Posterior cingulate gyrus (tissue), 11 donors: ENCODE measurements at regions not wholly inside any gene's neighbourhood (a gene's known extent, or its start where the extent isn't known, plus 50 kb on each side); places are given as distances from the start of the nearest gene placed in this dataset.

Experiments
- DNase-seq, 10 donors: peaks; one replicate each; pipeline versions ENCODE4 v3.0.0 to v3.0.0-alpha.2; 2020 to 2021; ENCODE audit warnings: mixed read lengths in 3 of 10
- intact Hi-C: fragments of 100-400 bp; cut with DNase I; formaldehyde crosslinking; loops from one replicate; pipeline ENCODE4 v1.15.1; 2023

DNA sequence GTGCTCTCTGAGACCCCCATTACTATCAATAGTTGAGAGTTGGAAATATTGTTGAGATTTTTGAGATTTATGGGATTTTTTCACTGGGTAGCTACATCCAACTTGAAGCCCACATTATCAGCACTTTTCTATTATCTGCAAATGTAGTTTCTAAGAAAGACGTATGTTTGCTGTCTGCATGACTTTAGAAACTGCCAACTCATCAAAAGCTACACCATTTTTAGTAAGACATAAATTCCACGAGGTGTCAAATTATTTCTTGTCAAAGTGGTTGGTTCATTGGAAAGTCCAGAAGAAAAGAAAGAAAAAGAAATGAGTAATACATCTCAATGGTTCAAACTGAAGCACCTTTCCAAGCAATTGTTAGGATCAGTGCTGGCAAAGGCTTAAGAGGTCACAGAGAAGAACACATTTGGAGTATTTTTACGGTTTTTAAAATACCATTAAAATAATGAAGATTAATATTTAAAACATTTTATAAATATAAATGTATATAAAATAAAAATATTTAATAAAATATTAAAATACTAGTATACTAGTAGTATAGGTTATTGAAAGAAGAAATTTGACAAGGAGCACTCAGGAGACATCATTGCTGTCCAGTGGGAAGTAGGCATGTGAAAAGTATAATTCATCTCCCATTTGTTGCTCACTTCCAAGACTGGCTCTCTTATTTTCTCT, 463.5 kb downstream of the TAFA4 start:
- no peak for DNase-seq
- intact Hi-C loops, result no loop called here

DNA sequence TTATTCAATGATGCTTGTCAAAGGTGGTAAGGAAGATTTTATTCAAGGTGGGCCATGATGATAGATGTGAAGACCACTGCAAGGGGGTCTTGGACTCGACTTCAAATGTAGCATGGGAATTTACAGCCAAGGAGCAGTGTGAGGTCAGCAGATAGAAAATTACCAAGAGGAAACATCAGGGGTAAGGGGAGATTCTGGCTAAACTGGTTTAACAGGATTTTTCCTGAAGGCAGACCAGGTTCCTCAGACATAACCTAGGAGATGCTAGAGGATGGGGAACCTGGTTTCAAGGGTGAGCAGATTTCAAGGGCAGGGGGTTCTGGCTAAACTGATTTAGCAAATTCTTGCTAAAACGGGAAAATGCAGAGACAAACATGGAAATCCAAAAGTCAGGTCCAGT, 464.9 kb downstream of the TAFA4 start:
- intact Hi-C loops, result no loop called here
- DNase-seq, result no peak

DNA sequence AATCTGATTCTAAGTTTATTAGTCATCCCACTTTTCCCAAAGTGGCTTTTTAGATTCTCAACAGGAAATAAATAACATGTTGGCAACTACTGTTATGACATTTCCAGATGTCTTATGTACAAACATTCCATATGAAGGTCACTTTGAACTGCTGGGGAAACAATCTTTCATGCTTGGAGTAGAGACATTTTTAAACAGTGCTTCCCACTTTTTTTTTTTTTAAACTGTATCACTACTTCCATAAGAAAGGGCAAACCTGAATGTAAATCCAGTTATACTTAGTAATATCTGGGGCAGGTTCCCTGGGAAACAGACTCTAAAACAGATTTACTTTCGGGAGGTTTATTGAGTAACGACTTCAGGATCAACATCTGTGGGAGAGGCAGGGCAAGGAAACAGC, 473.8 kb downstream of the TAFA4 start:
- intact Hi-C loops, result no loop called here
- no peak for DNase-seq

DNA sequence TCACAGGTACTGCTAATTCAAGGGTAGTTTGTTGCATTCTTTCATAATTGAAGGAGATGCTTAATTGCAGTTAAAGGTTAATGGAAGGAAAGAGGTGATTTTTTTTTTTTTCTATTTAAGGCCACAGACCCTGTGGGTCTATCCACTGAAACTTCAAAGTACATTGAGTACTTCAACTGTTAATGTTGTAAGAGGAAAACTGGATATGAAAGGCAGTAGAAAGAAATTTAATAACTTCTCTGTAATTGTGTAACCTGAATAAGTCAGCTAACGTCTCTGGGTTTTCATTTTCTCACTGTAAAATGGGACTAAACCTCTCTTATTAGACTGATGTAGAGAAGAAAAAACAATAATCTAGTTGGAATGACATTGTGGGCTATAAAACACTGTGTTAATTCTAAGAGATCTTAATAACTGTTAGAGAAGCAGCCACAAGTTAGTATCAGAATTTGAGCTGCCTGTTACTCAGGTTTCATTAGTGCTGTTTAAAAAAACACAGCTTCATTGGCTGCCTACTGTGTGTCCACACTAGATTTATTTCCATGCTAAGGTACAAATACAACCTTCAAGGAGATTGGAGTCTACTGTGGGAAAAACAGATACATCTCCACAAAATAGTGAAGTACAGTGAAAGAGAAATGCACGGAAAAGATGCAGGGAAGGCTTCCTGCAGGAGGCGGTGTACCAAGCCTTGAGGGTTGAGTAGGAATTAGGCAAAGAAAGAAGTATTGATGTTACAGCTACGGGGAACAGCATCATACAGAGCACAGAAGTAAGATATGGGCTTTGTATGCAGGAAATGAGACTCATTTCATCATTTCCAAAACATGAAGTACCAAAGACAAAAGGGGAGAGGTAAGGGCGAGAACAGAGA, 483.6 kb downstream of the TAFA4 start:
- DNase-seq, result no peak

DNA sequence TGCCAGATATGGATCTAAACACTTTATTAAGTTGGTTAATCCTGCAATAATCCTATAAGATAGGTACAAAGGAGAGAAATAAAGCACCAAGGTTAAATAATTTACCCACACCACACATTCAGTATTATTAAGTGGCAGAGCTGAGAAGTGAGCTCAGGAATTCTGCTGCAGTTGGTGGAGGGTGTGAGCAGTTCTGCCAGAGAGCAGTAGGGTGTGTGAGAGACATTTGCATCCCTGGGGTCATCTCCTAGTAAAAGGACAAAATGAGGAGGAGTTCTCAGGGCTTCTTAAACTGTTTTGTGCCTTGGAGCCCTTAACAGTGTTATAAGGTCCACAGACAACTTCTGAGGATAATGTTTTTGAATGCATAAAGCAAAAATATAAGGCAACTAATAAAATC, 484.5 kb downstream of the TAFA4 start:
- intact Hi-C loops, result no loop called here
- no peak for DNase-seq

More for the DNA sequence above, 483.6 kb downstream of the TAFA4 start:
- intact Hi-C loops, result no loop called here

DNA sequence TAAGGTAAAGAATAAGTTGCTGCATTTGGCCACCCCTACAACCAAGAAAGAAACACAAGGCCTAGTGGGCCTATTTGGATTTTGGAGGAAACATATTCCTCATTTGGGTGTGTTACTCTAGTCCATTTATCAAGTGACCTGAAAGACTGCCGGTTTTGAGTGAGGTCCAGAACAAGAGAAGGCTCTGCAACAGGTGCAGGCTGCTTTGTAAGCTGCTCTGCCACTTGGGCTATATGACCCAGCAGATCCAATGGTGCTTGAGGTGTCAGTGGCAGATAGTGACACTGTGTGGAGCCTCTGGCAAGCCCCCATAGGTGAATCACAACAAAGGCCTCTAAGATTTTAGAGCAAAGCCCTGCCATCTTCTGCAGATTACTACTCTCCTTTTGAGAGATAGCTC, 491.3 kb downstream of the TAFA4 start:
- no peak for DNase-seq
- intact Hi-C loops, result no loop called here

DNA sequence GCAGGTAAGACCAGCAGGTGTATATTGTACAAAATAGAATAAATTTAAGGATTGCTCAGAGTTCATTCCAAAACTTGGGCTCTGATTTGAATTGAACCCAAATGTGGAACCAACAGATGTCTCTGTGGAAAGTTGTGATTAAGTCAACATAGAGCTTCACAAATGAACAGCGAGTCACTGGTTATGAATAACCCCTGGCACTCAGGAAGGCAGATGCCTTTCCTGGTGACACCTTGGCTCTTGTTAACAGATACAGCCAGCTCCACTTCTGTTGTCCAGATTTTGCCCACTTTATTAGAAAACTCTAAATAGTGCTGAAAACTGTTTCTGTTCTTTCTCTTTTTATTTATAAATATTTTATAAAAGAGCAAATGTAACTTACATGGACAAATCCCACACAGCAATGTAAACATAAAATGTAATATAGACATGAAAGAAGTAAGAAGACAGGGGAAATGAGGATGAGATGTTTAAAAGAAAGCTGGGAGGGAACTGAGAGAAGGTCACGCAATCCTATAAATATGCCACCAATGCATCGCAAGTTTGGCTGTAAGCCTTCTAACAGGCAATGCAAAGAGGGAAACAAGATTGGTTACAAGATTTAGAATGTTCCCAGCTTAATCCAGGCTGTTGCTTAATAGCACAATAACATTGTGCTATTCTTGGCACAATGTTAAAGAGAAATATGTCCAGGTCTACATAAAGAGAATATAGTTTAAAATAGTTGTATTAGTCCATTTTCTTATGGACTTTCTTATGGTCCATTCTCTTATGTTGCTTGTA, 495.5 kb downstream of the TAFA4 start:
- intact Hi-C loops, result no loop called here
- DNase-seq, result no peak

DNA sequence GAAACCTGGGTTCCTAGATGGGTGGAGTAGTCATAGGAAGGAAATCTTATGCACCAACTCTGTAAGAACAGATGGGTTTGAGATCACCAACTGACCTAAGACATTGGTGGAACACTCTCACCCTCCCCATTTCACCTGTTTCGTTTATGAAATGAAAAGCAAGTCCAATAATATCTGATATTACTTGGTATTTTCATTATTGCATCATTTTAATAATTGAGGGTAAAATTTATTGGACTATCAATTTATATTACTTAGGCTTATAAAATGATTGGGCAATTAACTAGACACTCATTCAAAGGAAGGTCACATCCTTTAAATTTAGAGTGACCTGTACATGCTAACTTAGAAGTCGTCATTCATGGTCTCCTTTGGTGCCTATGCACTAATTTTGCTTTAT, 503.9 kb downstream of the TAFA4 start:
- no peak for DNase-seq
- intact Hi-C loops, result no loop called here

DNA sequence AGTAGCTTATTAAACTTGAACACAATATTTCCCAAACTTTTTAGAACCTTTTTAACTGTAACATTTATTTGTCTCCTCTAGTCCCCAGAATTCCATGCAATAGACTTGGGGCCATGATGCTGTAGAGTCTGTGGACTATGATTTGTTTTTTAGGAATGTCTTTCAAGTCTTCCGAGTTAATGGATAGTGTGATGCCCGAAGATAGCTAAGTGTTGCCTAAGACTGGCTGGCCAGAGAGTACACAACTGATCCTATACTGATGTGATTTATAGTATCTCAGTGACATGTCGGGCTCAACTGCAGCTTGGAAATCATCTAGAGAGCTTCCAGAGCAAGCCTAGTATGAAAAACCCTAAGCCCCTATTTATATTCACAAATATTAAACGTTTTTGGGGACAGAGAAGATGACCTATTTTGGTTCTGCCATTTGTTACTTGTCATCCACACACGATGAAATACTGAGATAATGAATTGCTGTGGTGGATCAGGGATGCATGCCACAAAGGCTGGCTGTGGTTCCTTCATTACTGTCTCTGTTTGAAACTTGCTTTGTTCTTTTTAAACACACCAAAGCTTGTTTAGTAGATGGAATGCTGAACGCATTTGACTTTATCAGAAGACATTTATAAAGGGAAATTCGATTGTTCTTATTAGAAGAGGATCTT, 507.4 kb downstream of the TAFA4 start:
- intact Hi-C loops, result no loop called here

DNA sequence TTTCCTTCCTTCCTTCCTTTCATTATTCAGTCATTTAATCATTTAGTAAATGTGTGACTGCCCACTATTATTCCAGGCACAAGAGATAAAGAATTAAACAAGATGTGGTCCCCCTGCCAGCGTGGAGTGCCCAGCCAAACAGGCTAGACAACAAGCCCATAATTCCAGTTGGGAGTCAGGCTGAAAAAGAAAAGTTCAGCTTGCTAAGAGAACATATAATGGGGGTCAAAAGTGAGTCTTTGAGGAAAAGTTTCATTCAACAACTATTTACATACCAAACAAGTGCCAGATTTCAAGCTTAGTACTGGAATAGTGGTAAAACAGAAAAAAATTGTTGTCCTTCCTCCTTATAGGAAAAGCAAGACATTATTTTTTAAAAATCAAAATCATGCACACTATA, 523.7 kb downstream of the TAFA4 start:
- intact Hi-C loops, result no loop called here
- DNase-seq, result no peak

More for the DNA sequence above, 507.4 kb downstream of the TAFA4 start:
- DNase-seq, result no peak

DNA sequence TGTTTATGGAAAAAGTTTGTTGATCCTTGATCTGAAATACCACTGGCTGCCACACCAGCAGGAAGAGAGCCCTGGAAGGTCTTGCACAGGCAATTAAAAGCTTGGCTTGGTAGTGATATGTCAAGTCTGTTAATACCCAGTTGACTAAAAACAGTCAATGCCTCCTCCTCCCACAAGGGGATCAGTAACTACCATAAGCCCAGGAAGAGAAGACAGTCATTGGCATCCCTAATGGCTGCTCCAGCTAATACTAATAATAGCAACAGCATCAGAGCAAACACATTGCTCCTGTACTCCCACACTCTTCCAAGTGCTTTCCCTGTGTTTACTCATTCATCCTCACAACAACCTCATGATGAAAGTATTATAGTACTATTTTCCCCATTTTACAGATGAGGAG, 528.6 kb downstream of the TAFA4 start:
- no peak for DNase-seq
- intact Hi-C loops, result no loop called here

DNA sequence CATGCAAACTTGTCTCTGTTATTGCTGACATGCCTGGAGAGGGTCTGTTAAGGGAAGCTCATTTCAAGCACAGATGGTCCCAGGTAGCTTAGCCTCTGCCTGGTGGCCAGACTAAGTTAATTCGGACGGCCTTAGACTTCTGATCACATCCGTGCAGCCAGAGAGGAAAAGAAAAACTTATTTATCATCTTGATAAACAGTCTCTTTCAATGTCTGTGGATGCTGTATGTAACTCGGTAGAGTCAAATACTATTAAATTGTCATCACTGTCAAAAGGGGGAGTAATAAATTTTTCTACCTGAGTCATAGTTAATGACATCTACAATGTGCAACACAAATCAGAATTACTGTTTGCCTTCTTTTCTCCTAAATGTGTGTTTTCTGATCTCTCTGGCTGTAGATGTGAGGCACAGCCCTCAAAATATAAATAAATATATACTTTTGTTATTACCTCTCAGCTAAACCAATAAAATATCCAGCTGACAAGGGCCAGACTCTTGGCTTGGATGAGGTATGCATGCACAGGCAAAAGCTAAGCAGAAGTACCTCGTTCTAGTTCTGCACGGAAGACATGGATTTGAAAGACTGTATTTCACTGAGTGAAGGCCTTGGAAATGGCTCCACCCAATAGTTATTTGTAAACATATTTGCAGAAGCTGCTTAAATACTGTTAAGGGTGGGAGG, 530.0 kb downstream of the TAFA4 start:
- intact Hi-C loops, result no loop called here
- no peak for DNase-seq

DNA sequence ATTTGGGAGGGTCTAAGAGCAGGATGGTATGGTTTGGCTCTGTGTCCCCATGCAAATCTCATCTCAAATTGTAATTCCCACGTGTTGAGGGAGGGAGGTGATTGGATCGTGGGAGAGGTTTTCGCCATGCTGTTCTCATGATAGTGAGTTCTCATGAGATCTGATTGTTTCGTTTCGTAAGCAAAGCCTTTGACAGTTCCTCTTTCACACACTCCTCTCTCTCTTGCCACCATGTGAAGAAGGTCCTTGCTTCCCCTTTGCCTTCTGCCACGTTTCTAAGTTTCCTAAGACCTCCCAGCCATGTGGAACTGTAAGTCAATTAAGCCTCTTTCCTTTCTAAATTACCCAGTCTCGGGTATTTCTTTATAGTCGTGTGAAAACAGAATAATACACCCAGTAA, 553.7 kb downstream of the TAFA4 start:
- intact Hi-C loops, result no loop called here

DNA sequence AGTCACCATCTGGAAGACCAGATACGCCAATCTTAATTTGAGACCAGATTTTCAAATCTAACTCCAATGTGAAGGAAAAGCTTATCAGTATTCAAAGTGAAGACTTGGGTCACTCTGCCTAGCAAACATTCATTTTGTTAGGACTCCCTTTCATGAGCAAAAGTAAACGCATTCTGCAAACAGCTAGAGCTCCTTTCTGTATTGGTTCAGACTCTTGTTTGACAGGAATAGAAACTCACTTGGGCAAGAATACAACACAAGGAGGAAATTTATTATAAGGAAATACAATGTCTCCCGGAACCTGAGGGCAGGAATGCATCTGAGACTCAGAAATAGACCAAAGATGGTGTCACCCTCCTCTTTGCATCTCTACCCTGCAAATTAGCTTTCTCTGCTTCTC, 558.6 kb downstream of the TAFA4 start:
- no peak for DNase-seq
- intact Hi-C loops, result no loop called here

More for the DNA sequence above, 553.7 kb downstream of the TAFA4 start:
- no peak for DNase-seq

DNA sequence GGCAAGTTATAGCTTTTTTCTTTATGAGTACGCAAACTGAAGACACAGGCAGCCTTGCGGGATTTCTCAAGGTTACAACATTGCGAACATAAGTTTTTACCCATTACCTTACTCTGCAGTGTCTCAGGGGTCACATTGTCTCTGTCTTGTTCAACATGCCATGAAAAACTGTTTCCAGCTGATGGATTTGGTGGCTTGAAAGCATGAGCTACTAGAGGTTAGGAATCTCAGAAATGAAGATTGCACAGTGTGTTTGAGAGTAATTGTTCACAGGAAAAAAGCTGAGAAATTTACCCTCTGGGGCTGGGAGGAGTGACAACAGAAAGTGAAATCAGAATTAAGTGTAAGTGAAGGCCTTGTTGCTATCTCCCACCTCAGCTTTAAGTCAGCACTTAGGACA, 568.6 kb downstream of the TAFA4 start:
- no peak for DNase-seq
- intact Hi-C loops, result no loop called here

DNA sequence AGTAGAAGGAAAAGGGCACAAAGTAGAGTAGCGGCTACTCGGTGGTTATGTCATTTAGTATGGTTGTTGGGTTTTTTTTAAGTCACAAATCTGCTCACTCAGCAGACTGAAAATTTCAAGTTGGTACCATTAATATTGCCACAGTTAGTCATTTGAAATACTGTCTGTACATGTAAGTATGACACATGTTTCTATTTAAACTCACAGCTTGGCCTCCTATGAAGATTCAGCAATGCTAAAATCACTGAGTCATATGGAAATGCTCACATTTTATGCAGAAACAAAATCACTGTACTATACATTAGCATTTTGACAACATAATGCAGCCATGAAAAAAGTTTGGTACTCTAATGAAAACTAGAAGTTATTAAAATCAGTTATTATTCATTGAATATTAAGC, 571.9 kb downstream of the TAFA4 start:
- intact Hi-C loops, result no loop called here
- no peak for DNase-seq

DNA sequence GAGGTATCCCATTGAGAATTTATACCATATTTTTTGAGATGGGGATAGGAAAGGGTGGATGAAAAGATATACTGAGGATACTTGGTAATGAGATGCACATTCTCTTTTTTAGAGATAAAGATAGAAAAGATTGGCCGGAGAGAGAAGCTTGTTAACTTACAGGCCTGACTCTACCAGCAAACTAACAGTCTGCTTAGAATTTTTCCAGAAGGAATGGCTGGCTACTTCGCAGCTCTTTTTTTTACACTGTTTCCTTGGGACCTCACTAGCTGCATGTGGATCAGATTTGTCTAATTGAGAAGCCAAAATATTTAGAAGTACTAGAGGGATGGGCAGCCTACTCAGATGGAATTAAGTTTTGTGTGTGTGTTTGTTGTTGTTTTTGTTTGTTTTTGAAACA, 586.6 kb downstream of the TAFA4 start:
- DNase-seq, result no peak
- intact Hi-C loops, result no loop called here

DNA sequence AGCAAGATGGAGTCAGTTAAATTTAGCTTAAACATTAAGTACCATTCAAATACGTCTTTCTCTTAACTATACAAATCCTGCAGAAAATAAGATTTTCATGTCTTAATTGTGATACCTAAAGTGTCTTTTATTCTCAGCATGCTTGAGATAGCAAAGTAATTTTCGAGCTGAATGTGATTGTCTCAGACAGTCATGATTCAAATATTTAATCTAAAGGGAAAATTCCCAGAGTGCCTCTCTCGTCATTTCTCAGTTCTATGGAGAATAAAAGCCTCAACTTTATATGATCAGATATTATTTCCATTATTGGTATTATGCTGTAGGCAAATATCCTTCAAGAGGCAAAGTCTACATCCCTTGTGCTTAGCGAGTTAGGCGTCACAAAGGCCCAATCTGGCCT, 589.9 kb downstream of the TAFA4 start:
- intact Hi-C loops, result no loop called here

DNA sequence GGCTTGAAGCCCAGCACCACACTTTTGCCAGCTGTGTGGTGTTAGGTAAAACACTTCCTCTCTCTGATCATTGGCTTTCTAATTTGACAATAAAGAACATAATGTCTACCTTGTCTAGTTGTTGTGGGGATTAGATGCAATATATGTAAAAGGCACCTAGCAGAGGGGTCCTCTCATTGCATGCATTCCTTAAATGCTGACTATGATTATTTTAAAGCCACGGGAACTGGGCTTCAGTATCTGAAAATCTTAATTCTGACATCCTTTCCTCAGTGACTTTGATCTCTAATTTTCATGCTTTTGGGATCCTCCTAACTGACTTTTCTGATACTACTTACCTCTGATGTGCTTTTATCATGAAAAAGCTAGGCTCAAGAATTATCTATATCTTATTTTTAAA, 596.3 kb downstream of the TAFA4 start:
- intact Hi-C loops, result no loop called here
- no peak for DNase-seq

More for the DNA sequence above, 589.9 kb downstream of the TAFA4 start:
- no peak for DNase-seq

DNA sequence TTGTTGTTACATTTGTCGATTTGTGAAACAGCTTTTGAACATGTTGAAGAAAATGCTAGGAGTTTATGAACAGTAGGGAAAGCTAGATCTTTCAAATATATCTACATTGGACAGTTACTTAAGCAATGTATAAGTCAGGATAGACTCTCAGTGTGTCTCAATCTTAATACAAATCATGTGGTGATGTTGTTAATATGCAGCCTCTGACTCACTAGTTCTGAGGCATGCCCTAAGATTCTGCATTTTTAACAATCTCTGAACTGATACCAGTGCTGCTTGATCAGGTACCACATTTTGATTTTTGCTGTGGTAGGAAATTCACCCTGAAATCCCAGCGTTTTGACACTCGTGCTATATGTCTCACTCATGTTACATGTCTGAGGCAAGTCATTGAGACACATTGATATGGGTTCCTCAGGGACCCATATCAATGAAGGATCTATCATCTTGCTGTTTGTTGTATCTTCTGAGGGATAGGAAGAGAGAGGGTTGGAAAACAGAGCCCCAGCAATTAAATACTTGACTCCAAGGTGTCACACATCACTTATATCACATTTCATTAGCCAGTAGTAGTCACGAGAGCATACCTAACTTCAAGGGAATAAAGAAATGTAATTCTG, 597.9 kb downstream of the TAFA4 start:
- intact Hi-C loops, result no loop called here

More for the DNA sequence above, 597.9 kb downstream of the TAFA4 start:
- DNase-seq, result no peak
